HG03439 (cell line): ENCODE measurements at regions not wholly inside any gene's neighbourhood (a gene's known extent, or its start where the extent isn't known, plus 50 kb on each side); places are given as distances from the start of the nearest gene placed in this dataset.
"Not testable (repeated sequence)": the region's sequence is repeated elsewhere in the genome, so short reads cannot be mapped to it uniquely, and the experiment has no call there.

Source experiments
- ATAC-seq: cut with Tn5 transposase; IDR thresholded peaks from one replicate; pipeline ENCODE4 v1.9.1; 2021; ENCODE audit warnings: mild to moderate bottlenecking, moderate library complexity; ENCODE audit not compliant: unreplicated experiment

- ATAC-seq: no peak
Observed at GRCh38 chr3:82423268-82424030, 662.0 kb upstream of the GBE1 start.

GRCh38 chr3:82416830-82417229, 655.4 kb upstream of the GBE1 start:
- ATAC-seq: no peak

GRCh38 chr3:82416349-82416748, 654.9 kb upstream of the GBE1 start:
- no peak for ATAC-seq

GRCh38 chr3:82413171-82413570, 651.7 kb upstream of the GBE1 start:
- ATAC-seq: no peak

GRCh38 chr3:82410366-82410765, 648.9 kb upstream of the GBE1 start:
- no peak for ATAC-seq

GRCh38 chr3:82409842-82410241, 648.4 kb upstream of the GBE1 start:
- no peak for ATAC-seq

- no peak for ATAC-seq
Observed at GRCh38 chr3:82392203-82392775, 630.8 kb upstream of the GBE1 start.

- ATAC-seq: no peak
Observed at GRCh38 chr3:82390868-82391267, 629.4 kb upstream of the GBE1 start.

- no peak for ATAC-seq
Observed at GRCh38 chr3:82386647-82387046, 625.2 kb upstream of the GBE1 start.

GRCh38 chr3:82384181-82384580, 622.7 kb upstream of the GBE1 start:
- ATAC-seq: no peak

- ATAC-seq: no peak
Observed at GRCh38 chr3:82382831-82383230, 621.4 kb upstream of the GBE1 start.

GRCh38 chr3:82378392-82378791, 616.9 kb upstream of the GBE1 start:
- ATAC-seq: no peak

GRCh38 chr3:82376883-82377282, 615.4 kb upstream of the GBE1 start:
- ATAC-seq: no peak

GRCh38 chr3:82373833-82374232, 612.4 kb upstream of the GBE1 start:
- ATAC-seq: not testable (repeated sequence)

GRCh38 chr3:82364827-82365226, 603.4 kb upstream of the GBE1 start:
- no peak for ATAC-seq

- no peak for ATAC-seq
Observed at GRCh38 chr3:82363131-82363530, 601.7 kb upstream of the GBE1 start.

- no peak for ATAC-seq
Observed at GRCh38 chr3:82355228-82355627, 593.8 kb upstream of the GBE1 start.

- ATAC-seq: no peak
Observed at GRCh38 chr3:82354228-82354627, 592.8 kb upstream of the GBE1 start.

GRCh38 chr3:82353306-82354171, 592.1 kb upstream of the GBE1 start:
- no peak for ATAC-seq

GRCh38 chr3:82347585-82347984, 586.1 kb upstream of the GBE1 start:
- no peak for ATAC-seq

- ATAC-seq: no peak
Observed at GRCh38 chr3:82342521-82342920, 581.1 kb upstream of the GBE1 start.

- ATAC-seq: no peak
Observed at GRCh38 chr3:82329300-82329699, 567.9 kb upstream of the GBE1 start.
